ENCODE measurements at regions not wholly inside any gene's neighbourhood (a gene's known extent, or its start where the extent isn't known, plus 50 kb on each side); places are given as distances from the start of the nearest gene placed in this dataset.

DNA sequence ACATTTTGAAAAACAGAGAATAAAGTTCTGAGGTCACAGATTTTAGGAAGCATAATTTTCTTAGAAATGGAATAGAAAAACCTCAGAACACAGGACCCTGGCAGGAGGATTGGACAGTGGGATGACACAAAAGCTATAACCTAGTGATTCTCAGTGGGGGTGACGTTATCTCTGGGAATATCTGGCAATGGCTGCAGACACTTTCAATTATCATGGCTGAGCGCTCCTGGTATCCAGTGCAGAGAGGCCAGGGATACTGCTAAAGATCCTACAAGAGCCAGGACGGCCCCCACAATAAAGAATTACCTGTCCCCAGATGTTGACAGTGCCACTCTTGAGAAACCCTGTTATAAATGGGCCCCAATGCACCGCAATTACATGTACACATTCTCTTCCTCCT lies 117.2 kb upstream of the SPRED2 start:
- H3K27ac ChIP-seq = no peak overlapping the region
- no peak for TF ChIP-seq EP300 (IDR thresholded peaks at IDR 0.05)
- no peak for TF ChIP-seq CTCF (IDR thresholded peaks at IDR 0.05)
- no peak for TF ChIP-seq POLR2A (IDR thresholded peaks at IDR 0.05)
- no peak for TF ChIP-seq POLR2AphosphoS5 (IDR thresholded peaks at IDR 0.05)
- no peak for ATAC-seq
- no peaks in the 10 kb centered on the region for H3K27me3 ChIP-seq
- whole genome bisulfite sequencing, 2 donors (ENCODE audit: low coverage in 1 of 2) = 83 to 96% methylated on average over 1 to 4 of the region's 4 CpGs
- H3K4me1 ChIP-seq = peaks cover 0 to 21% (median 4%) of the 10 kb centered on the region in 3 donors
- no peaks in the 10 kb centered on the region for H3K9me3 ChIP-seq
- no peak overlapping the region for H3K4me3 ChIP-seq
- H3K36me3 ChIP-seq = no peaks in the 10 kb centered on the region

DNA sequence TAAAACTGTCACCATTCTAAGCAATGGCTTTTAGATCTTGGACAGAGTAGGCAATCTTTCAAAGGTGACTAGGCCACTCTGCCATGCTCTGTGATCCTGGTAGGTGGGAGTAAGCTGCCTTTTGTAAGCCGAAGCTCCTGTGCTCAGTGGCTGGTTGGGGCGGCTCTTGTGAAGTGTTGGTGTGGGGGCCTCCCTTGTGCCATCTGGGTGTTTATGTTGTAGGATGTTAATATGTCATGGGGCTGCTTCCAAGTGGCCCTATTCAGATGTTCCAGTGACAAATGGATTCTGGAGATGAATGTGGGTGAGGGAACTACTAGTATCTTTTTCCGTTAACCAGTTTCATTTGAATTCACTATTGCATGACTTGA lies 116.8 kb upstream of the SPRED2 start:
- TF ChIP-seq EP300 (IDR thresholded peaks at IDR 0.05) = no peak
- Histone ChIP-seq H3K27me3 (no peaks in the 10 kb centered on the region), H3K4me1 (peaks cover 0 to 21% (median 4%) of the 10 kb centered on the region in 3 donors), H3K4me3 (no peak overlapping the region), H3K36me3 (no peaks in the 10 kb centered on the region), H3K9me3 (no peaks in the 10 kb centered on the region), H3K27ac (no peak overlapping the region)
- no peak for ATAC-seq
- WGBS, 2 donors (ENCODE audit: low coverage in 1 of 2) = 100% methylated on average over 1 to 2 of the region's 3 CpGs

GRCh38 chr2:65548576-65549256 lies 116.3 kb upstream of the SPRED2 start:
- H3K27ac ChIP-seq = no peak overlapping the region
- H3K4me3 ChIP-seq = no peak overlapping the region
- no peaks in the 10 kb centered on the region for H3K9me3 ChIP-seq
- no peak for TF ChIP-seq EP300 (IDR thresholded peaks at IDR 0.05)
- no peak for TF ChIP-seq POLR2AphosphoS5 (IDR thresholded peaks at IDR 0.05)
- no peak for TF ChIP-seq CTCF (IDR thresholded peaks at IDR 0.05)
- TF ChIP-seq POLR2A (IDR thresholded peaks at IDR 0.05) = no peak
- WGBS, 2 donors (ENCODE audit: low coverage in 1 of 2) = 56 to 96% methylated on average over 2 to 4 of the region's 7 CpGs
- no peaks in the 10 kb centered on the region for H3K27me3 ChIP-seq
- no peaks in the 10 kb centered on the region for H3K36me3 ChIP-seq
- ATAC-seq = no peak
- peaks cover 0 to 19% (median 4%) of the 10 kb centered on the region in 3 donors for H3K4me1 ChIP-seq

GRCh38 chr2:65548064-65548463 lies 115.7 kb upstream of the SPRED2 start:
- TF ChIP-seq CTCF (IDR thresholded peaks at IDR 0.05) (no peak), POLR2A (IDR thresholded peaks at IDR 0.05) (no peak), EP300 (IDR thresholded peaks at IDR 0.05) (no peak), POLR2AphosphoS5 (IDR thresholded peaks at IDR 0.05) (no peak)
- H3K36me3 ChIP-seq = no peaks in the 10 kb centered on the region

DNA sequence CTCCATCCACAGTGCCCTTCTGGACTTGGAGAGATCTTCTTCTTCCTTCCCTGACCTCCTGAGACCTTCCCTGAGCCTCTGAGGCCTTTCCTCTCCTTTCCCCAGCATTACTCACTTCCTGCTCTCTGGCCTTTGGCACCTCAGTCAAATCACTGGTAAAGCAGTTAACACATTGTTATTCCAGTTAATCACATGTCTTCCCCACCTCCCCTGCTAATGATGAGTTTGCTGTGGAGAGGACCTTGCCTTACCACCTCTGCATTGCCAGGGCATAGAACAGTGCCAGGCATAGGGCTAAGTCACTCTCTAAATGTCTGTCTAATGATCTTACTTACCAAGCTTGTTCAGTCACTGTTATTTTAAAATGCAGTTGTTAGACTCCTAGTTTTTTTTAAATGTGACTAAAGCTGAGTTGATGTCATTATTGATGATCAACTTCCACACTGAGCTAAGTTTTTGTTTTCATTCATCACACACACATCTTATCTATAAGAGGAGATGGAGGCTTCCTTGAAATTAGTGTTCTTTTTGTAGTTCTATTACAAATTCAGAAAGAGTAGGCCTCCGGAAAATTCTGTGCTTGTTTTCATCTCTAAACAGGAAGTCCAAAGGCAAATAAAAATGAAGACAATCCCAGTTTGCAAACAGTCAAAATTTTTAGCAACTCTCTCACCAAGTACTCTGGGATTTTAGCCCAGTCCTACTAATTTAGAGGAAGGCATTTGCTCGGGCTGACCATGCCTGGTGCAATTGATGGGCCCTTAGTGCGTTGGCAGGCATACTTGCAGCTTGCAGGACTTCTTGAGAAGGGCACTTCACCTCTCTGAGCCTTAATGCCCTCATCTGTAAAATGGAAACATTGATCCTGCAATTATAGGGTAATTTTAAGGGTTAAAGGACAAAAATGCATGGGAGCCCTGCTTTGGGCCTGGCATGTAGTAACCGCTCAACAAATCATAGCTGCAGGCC lies 113.7 kb upstream of the SPRED2 start:
- peak overlapping the region in 3 of 4 donors; percentile 18 to 35 (median 27) for H3K27ac ChIP-seq
- no peak for TF ChIP-seq POLR2A (IDR thresholded peaks at IDR 0.05)
- TF ChIP-seq POLR2AphosphoS5 (IDR thresholded peaks at IDR 0.05) = peak; percentile 41
- ATAC-seq = peak; percentile 41
- no peaks in the 10 kb centered on the region for H3K27me3 ChIP-seq
- H3K4me1 ChIP-seq = peaks cover 0 to 12% (median 4%) of the 10 kb centered on the region in 3 donors
- 60 to 70% methylated on average over 1 to 3 of the region's 4 CpGs for WGBS, 2 donors (ENCODE audit: low coverage in 1 of 2)
- H3K4me3 ChIP-seq = no peak overlapping the region
- no peaks in the 10 kb centered on the region for H3K36me3 ChIP-seq
- H3K9me3 ChIP-seq = no peaks in the 10 kb centered on the region

More at GRCh38 chr2:65548064-65548463, 115.7 kb upstream of the SPRED2 start:
- peaks cover 0 to 13% (median 4%) of the 10 kb centered on the region in 3 donors for H3K4me1 ChIP-seq
- H3K9me3 ChIP-seq = no peaks in the 10 kb centered on the region
- 100% methylated on average over 1 of the region's 4 CpGs for WGBS, 2 donors (ENCODE audit: low coverage in 1 of 2)
- H3K27ac ChIP-seq = no peak overlapping the region
- H3K4me3 ChIP-seq = no peak overlapping the region
- H3K27me3 ChIP-seq = no peaks in the 10 kb centered on the region
- ATAC-seq = no peak

Data from gastroesophageal sphincter (tissue), 4 donors.